SK-N-SH (cell line): ENCODE measurements at regions not wholly inside any gene's neighbourhood (a gene's known extent, or its start where the extent isn't known, plus 50 kb on each side); places are given as distances from the start of the nearest gene placed in this dataset.

ENCODE experiments used
- CTCF ChIA-PET: fragments of 300-600, 350-600 bp; formaldehyde crosslinking; extraction: SDS; loops from one replicate; lab custom pipeline; 2021; lab: Yijun Ruan, JAX
- POLR2A ChIA-PET: fragments of 350-600 bp; sonication (Branson Sonifier 250); formaldehyde crosslinking; extraction: SDS; loops from one replicate; lab custom pipeline; 2020; ENCODE audit warnings: antibody characterized with exemption, inconsistent platforms; lab: Yijun Ruan, JAX
- DNase-seq: peaks from one replicate; pipeline ENCODE4 v3.0.0; 2012
- H2AFZ ChIP-seq: fragments of 200-600 bp; sonication (generic); 2 replicates; pipeline ENCODE4 v1.8.1; 2016; ENCODE audit warnings: antibody characterized with exemption, mild to moderate bottlenecking, low read depth
- H3F3A ChIP-seq: fragments of 200-600 bp; sonication (generic); replicated peaks from 2 replicates; pipeline ENCODE3; 2016; ENCODE audit warnings: antibody characterized with exemption, mild to moderate bottlenecking; ENCODE audit not compliant: insufficient read depth
- H3K27ac ChIP-seq, 2 experiments: fragments of 200-500 bp in 1 of 2; fragments of 200-600 bp in 1 of 2; sonication (Bioruptor generic) in 1 of 2; sonication (generic), shearing (Covaris generic) in 1 of 2; 2 replicates each; pipeline versions ENCODE4 v1.5.1 to v1.6.1; 2014 to 2016; ENCODE audit warnings: low read depth in 2 of 2, inconsistent platforms in 1 of 2, low read length in 1 of 2, mild to moderate bottlenecking in 1 of 2, mixed read lengths in 1 of 2
- H3K27me3 ChIP-seq: fragments of 200-600 bp; sonication (generic), shearing (Covaris generic); 2 replicates; pipeline ENCODE4 v1.6.1; 2016; ENCODE audit warnings: mixed run types; ENCODE audit not compliant: insufficient read depth
- H3K36me3 ChIP-seq, 2 experiments: fragments of 200-500 bp in 1 of 2; fragments of 200-600 bp in 1 of 2; sonication (Bioruptor generic) in 1 of 2; sonication (generic) in 1 of 2; replicated peaks in 1 of 2; 2 replicates each; pipeline versions ENCODE3 to v1.5.1; 2014 to 2016; ENCODE audit warnings: low read length in 1 of 2, mild to moderate bottlenecking in 1 of 2; ENCODE audit not compliant: insufficient read depth in 2 of 2, control insufficient read depth in 1 of 2
- H3K4me1 ChIP-seq, 2 experiments: fragments of 200-500 bp in 1 of 2; fragments of 200-600 bp in 1 of 2; sonication (Bioruptor generic) in 1 of 2; sonication (generic), shearing (Covaris generic) in 1 of 2; 2 replicates each; pipeline versions ENCODE4 v1.5.1 to v1.6.1; 2014 to 2016; ENCODE audit warnings: low read depth in 1 of 2, low read length in 1 of 2, mixed run types in 1 of 2; ENCODE audit not compliant: insufficient read depth in 2 of 2, control insufficient read depth in 1 of 2
- H3K4me2 ChIP-seq: fragments of 200-600 bp; sonication (generic), shearing (Covaris generic); 2 replicates; pipeline ENCODE4 v1.6.1; 2017; ENCODE audit warnings: mixed run types
- H3K4me3 ChIP-seq, 2 experiments: fragments of 200-500 bp in 1 of 2; fragments of 200-600 bp in 1 of 2; sonication (Bioruptor generic) in 1 of 2; sonication (generic), shearing (Covaris generic) in 1 of 2; 2 replicates each; pipeline versions ENCODE4 v1.5.1 to v1.8.1; 2014 to 2016; ENCODE audit warnings: low read depth in 2 of 2, inconsistent platforms in 1 of 2, low read length in 1 of 2, mild to moderate bottlenecking in 1 of 2, mixed read lengths in 1 of 2, moderate library complexity in 1 of 2
- H3K79me2 ChIP-seq: fragments of 200-600 bp; sonication (generic); 2 replicates; pipeline ENCODE4 v1.8.1; 2017; ENCODE audit warnings: mild to moderate bottlenecking; ENCODE audit not compliant: insufficient read depth
- H3K9ac ChIP-seq: fragments of 200-600 bp; sonication (generic); 2 replicates; pipeline ENCODE4 v1.6.1; 2017; ENCODE audit warnings: mixed run types
- H3K9me2 ChIP-seq: fragments of 200-600 bp; sonication (generic); 2 replicates; pipeline ENCODE4 v1.6.1; 2017; ENCODE audit warnings: mixed run types
- H3K9me3 ChIP-seq: fragments of 200-600 bp; sonication (generic); 2 replicates; pipeline ENCODE4 v1.6.1; 2017; ENCODE audit warnings: mixed run types, mild to moderate bottlenecking, moderate library complexity
- H4K20me1 ChIP-seq: fragments of 200-600 bp; sonication (generic); 2 replicates; pipeline ENCODE4 v1.6.1; 2017; ENCODE audit warnings: mild to moderate bottlenecking, mixed run types; ENCODE audit not compliant: insufficient read depth
- CHD2 ChIP-seq: fragments of 150-350 bp; IDR thresholded peaks from 2 replicates; pipeline ENCODE4 v1.6.1; 2018; ENCODE audit warnings: low read length; ENCODE audit not compliant: partially characterized antibody
- CTCF ChIP-seq: fragments of 200-600 bp; sonication (generic); IDR thresholded peaks from 2 replicates; pipeline ENCODE4 v1.6.1; 2017; ENCODE audit warnings: antibody characterized with exemption, mild to moderate bottlenecking, moderate library complexity
- ELF1 ChIP-seq: IDR thresholded peaks from 2 replicates; pipeline ENCODE4 v1.4.0; 2012
- EZH2phosphoT487 ChIP-seq: fragments of 200-600 bp; sonication (generic); IDR thresholded peaks from 2 replicates; pipeline ENCODE4 v1.6.1; 2017; ENCODE audit warnings: low read depth, mixed run types, mild to moderate bottlenecking, antibody characterized with exemption, moderate library complexity, borderline replicate concordance
- GATA2 ChIP-seq: sonication (generic); formaldehyde crosslinking; IDR thresholded peaks from 2 replicates; pipeline ENCODE4 v1.5.0; 2020; ENCODE audit warnings: mild to moderate bottlenecking, missing genetic modification reagents
- JUND ChIP-seq: IDR thresholded peaks from 2 replicates; pipeline ENCODE4 v1.4.0; 2012
- MAX ChIP-seq: IDR thresholded peaks from 2 replicates; pipeline ENCODE4 v1.4.0; 2012; ENCODE audit warnings: low read depth
- MEF2A ChIP-seq: IDR thresholded peaks from 2 replicates; pipeline ENCODE4 v1.4.0; 2012; ENCODE audit warnings: low read depth, borderline replicate concordance
- MXI1 ChIP-seq: IDR thresholded peaks from 2 replicates; pipeline ENCODE4 v1.6.1; 2012; ENCODE audit warnings: mild to moderate bottlenecking, low read depth, low read length, improper control_type of control experiment
- NFIC ChIP-seq: IDR thresholded peaks from 2 replicates; pipeline ENCODE4 v1.4.0; 2012; ENCODE audit warnings: borderline replicate concordance
- RCOR1 ChIP-seq: fragments of 150-350 bp; IDR thresholded peaks from 2 replicates; pipeline ENCODE4 v1.6.1; 2017; ENCODE audit warnings: antibody characterized with exemption, low read length
- RFX5 ChIP-seq: IDR thresholded peaks from 2 replicates; pipeline ENCODE4 v1.6.1; 2012; ENCODE audit warnings: mild to moderate bottlenecking, improper control_type of control experiment, low read length
- TAF1 ChIP-seq: IDR thresholded peaks from 2 replicates; pipeline ENCODE4 v1.6.1; 2012; ENCODE audit warnings: low read depth, mild to moderate bottlenecking, low read length, moderate library complexity, borderline replicate concordance
- USF2 ChIP-seq: fragments of 150-350 bp; IDR thresholded peaks from 2 replicates; pipeline ENCODE4 v1.6.1; 2017; ENCODE audit warnings: antibody characterized with exemption, low read length, low read depth, borderline replicate concordance
- TF ChIP-seq, protein P1 (sequence below): IDR thresholded peaks from 2 replicates; pipeline ENCODE4; 2012
- TF ChIP-seq, protein P2 (sequence below): IDR thresholded peaks from 2 replicates; pipeline ENCODE4 v1.6.1; 2012; ENCODE audit warnings: mild to moderate bottlenecking, low read depth, low read length, moderate library complexity

DNA sequence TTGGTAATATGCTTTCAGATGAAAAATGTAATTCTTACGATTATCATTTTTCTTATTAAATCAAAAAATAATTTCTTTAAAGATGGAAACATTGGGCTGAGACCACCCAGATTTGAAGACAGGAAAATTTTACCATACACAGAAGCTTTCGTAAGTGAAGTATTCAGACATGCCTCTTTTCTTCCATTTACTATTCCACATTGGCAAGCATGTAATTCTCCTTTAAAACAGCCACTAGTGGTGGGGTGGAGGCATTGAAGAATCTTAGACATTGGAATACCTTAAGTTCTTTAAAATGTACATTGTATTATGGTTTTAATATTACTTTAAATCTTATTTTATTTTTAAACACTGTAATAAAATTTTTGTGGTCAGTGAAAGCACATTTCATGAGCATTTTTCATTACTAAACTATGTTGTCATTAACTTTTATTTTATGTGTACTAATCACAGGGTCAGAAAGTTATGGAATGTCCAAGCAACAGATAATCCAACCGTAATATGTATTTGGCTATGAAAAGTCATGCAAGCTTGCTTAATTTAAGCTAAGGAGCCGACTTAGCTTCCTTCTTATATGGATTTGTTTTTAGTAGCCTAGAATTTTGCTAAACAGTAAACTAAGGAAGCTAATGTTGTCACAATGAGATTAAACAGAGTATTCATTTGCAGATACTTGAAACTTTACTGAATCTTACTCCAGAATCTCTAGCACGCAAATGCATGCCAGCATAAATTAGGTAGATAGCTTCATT is 97.4 kb upstream of the ALDH1A1 start (continued):
- no peak for TF ChIP-seq CTCF
- no peak for TF ChIP-seq RCOR1
- no peak for TF ChIP-seq RFX5
- no peak for TF ChIP-seq TAF1
- no peak for TF ChIP-seq USF2

DNA sequence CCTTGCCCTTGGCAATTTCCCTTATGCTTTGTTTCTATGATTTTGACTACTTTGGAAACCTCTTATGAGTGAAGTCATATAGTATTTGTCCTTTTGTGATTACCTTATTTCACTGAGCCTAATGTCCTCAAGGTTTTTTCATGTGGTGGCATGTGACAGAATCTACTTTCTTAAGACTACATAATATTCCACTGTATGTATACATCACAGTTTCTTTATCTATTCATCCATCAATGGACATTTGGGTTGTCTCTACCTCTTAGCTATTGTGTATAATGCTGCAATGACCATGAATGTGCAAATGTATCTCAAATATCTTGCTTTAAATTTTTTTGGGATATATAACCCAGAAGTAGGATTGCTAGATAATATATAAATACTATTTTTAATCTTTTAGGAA is 96.4 kb upstream of the ALDH1A1 start:
- ChIA-PET POLR2A (no interaction called here), CTCF (no interaction called here)

More for the DNA sequence above, 96.4 kb upstream of the ALDH1A1 start:
- H3F3A ChIP-seq, result no peaks in the 10 kb centered on the region
- H3K9ac ChIP-seq, result no peak overlapping the region
- DNase-seq, result no peak
- H3K9me3 ChIP-seq, result no peaks in the 10 kb centered on the region; the same call in 1 of the 2 replicates
- no peaks in the 10 kb centered on the region for H3K9me2 ChIP-seq
- H3K27ac ChIP-seq, result no peak overlapping the region
- H3K79me2 ChIP-seq, result no peaks in the 10 kb centered on the region
- no peak for TF ChIP-seq RFX5
- no peak for TF ChIP-seq EZH2phosphoT487
- no peak for TF ChIP-seq ELF1
- TF ChIP-seq CTCF, result no peak
- no peak for TF ChIP-seq MXI1
- TF ChIP-seq, protein P1, sequence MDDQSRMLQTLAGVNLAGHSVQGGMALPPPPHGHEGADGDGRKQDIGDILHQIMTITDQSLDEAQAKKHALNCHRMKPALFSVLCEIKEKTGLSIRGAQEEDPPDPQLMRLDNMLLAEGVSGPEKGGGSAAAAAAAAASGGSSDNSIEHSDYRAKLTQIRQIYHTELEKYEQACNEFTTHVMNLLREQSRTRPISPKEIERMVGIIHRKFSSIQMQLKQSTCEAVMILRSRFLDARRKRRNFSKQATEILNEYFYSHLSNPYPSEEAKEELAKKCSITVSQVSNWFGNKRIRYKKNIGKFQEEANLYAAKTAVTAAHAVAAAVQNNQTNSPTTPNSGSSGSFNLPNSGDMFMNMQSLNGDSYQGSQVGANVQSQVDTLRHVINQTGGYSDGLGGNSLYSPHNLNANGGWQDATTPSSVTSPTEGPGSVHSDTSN, result no peak
- TF ChIP-seq NFIC, result no peak
- no peak for TF ChIP-seq GATA2
- TF ChIP-seq, protein P2, sequence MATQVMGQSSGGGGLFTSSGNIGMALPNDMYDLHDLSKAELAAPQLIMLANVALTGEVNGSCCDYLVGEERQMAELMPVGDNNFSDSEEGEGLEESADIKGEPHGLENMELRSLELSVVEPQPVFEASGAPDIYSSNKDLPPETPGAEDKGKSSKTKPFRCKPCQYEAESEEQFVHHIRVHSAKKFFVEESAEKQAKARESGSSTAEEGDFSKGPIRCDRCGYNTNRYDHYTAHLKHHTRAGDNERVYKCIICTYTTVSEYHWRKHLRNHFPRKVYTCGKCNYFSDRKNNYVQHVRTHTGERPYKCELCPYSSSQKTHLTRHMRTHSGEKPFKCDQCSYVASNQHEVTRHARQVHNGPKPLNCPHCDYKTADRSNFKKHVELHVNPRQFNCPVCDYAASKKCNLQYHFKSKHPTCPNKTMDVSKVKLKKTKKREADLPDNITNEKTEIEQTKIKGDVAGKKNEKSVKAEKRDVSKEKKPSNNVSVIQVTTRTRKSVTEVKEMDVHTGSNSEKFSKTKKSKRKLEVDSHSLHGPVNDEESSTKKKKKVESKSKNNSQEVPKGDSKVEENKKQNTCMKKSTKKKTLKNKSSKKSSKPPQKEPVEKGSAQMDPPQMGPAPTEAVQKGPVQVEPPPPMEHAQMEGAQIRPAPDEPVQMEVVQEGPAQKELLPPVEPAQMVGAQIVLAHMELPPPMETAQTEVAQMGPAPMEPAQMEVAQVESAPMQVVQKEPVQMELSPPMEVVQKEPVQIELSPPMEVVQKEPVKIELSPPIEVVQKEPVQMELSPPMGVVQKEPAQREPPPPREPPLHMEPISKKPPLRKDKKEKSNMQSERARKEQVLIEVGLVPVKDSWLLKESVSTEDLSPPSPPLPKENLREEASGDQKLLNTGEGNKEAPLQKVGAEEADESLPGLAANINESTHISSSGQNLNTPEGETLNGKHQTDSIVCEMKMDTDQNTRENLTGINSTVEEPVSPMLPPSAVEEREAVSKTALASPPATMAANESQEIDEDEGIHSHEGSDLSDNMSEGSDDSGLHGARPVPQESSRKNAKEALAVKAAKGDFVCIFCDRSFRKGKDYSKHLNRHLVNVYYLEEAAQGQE, result no peak
- no peak for TF ChIP-seq MEF2A
- no peak for TF ChIP-seq TAF1
- no peak for TF ChIP-seq RCOR1
- no peak for TF ChIP-seq MAX
- TF ChIP-seq CHD2, result no peak
- no peak for TF ChIP-seq JUND
- H3K27me3 ChIP-seq, result peaks cover 24% of the 10 kb centered on the region; the same call in 1 of the 2 replicates
- no peak overlapping the region for H3K4me2 ChIP-seq
- no peak overlapping the region for H3K4me3 ChIP-seq
- H2AFZ ChIP-seq, result no peak overlapping the region
- H4K20me1 ChIP-seq, result no peaks in the 10 kb centered on the region
- H3K4me1 ChIP-seq, result no peaks in the 10 kb centered on the region
- no peaks in the 10 kb centered on the region for H3K36me3 ChIP-seq
